Mesendoderm (in vitro differentiated cells): ENCODE measurements at regions not wholly inside any gene's neighbourhood (a gene's known extent, or its start where the extent isn't known, plus 50 kb on each side); places are given as distances from the start of the nearest gene placed in this dataset.

ENCODE experiments used
- DNase-seq: peaks from one replicate; pipeline ENCODE4 v3.0.0; 2013
- H2AK5ac ChIP-seq: 2 replicates; pipeline ENCODE4 v1.6.1; 2013; ENCODE audit warnings: low read length, inconsistent platforms
- H2BK120ac ChIP-seq: 2 replicates; pipeline ENCODE4 v1.6.1; 2013; ENCODE audit warnings: low read depth, mild to moderate bottlenecking, low read length, moderate library complexity, mixed read lengths
- H2BK15ac ChIP-seq: replicated peaks from 2 replicates; pipeline ENCODE4 v1.6.1; 2013; ENCODE audit warnings: low read depth, mild to moderate bottlenecking, moderate library complexity
- H2BK5ac ChIP-seq: 2 replicates; pipeline ENCODE4 v1.6.1; 2013; ENCODE audit warnings: low read length, inconsistent platforms
- H3K18ac ChIP-seq: 2 replicates; pipeline ENCODE4 v1.6.1; 2013; ENCODE audit warnings: mild to moderate bottlenecking, low read length, mixed read lengths
- H3K23ac ChIP-seq: one replicate; pipeline ENCODE4 v1.6.1; 2013; ENCODE audit warnings: low read length
- H3K27ac ChIP-seq: 2 replicates; pipeline ENCODE4 v1.5.1; 2013; ENCODE audit warnings: low read depth, mild to moderate bottlenecking, inconsistent platforms, low read length, moderate library complexity
- H3K27me3 ChIP-seq: 2 replicates; pipeline ENCODE4 v1.6.1; 2013; ENCODE audit warnings: low read length, control low read depth, mild to moderate bottlenecking, inconsistent platforms; ENCODE audit not compliant: insufficient read depth, poor library complexity
- H3K36me3 ChIP-seq: 2 replicates; pipeline ENCODE4 v1.6.1; 2013; ENCODE audit warnings: low read length, inconsistent platforms; ENCODE audit not compliant: control insufficient read depth, insufficient read depth
- H3K4ac ChIP-seq: one replicate; pipeline ENCODE4 v1.6.1; 2013; ENCODE audit warnings: low read depth, mild to moderate bottlenecking, low read length, moderate library complexity
- H3K4me1 ChIP-seq: 2 replicates; pipeline ENCODE4 v1.6.1; 2013; ENCODE audit warnings: low read depth, low read length, inconsistent platforms; ENCODE audit not compliant: control insufficient read depth
- H3K4me2 ChIP-seq: 2 replicates; pipeline ENCODE4 v1.6.1; 2013; ENCODE audit warnings: low read length
- H3K4me3 ChIP-seq: 2 replicates; pipeline ENCODE4 v1.5.1; 2013; ENCODE audit warnings: mild to moderate bottlenecking, low read length
- H3K56ac ChIP-seq: one replicate; pipeline ENCODE4 v1.6.1; 2013; ENCODE audit warnings: low read length
- H3K79me1 ChIP-seq: 2 replicates; pipeline ENCODE4 v1.6.1; 2013; ENCODE audit warnings: low read length, inconsistent platforms
- H3K79me2 ChIP-seq: 2 replicates; pipeline ENCODE4 v1.6.1; 2013; ENCODE audit warnings: mild to moderate bottlenecking, low read length; ENCODE audit not compliant: control insufficient read depth, insufficient read depth
- H3K9ac ChIP-seq: 2 replicates; pipeline ENCODE4 v1.6.1; 2013; ENCODE audit warnings: low read length, inconsistent platforms
- H4K5ac ChIP-seq: one replicate; pipeline ENCODE4 v1.6.1; 2013; ENCODE audit warnings: low read length
- H4K8ac ChIP-seq: one replicate; pipeline ENCODE4 v1.6.1; 2013; ENCODE audit warnings: low read depth, mild to moderate bottlenecking, control low read depth, low read length, moderate library complexity
- WGBS: extraction: QIAGEN DNeasy Blood & Tissue Kit; methylation state at CpG from one replicate; pipeline ENCODE4 v1.1.7; 2013; ENCODE audit warnings: low lambda C conversion rate, missing lambda C conversion rate; ENCODE audit not compliant: insufficient coverage; ENCODE audit errors: extremely low coverage; 5-methylcytosine and 5-hydroxymethylcytosine counted together

DNA sequence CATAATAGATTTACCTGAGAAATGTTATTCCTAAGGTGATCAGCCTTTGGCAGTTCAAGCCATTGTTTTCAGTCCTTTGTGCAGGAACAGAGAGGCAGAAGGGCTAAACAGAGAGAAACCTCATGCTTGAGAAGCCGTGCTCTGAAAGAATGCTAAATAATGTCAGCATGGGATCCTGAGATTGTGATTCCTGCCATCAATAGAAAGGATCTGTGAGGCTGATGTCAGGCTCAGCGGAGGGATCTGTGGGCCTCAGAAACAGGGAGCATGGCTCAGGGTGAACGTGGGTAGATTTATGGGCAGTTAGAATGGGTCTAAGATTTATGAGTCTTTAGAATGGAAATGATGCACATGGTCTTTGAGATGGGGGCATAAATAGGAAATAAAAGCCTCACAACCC, 439.2 kb upstream of the IGFBP3 start:
- Histone ChIP-seq H3K27ac (no peak overlapping the region), H3K4me1 (no peaks in the 10 kb centered on the region), H2AK5ac (no peak overlapping the region), H4K5ac (no peak overlapping the region), H2BK120ac (no peak overlapping the region), H3K23ac (no peak overlapping the region), H3K79me1 (no peaks in the 10 kb centered on the region), H4K8ac (no peak overlapping the region), H2BK15ac (no peak overlapping the region), H3K9ac (no peak overlapping the region), H3K18ac (no peak overlapping the region), H3K4me2 (no peak overlapping the region), H2BK5ac (no peak overlapping the region), H3K36me3 (no peaks in the 10 kb centered on the region), H3K79me2 (no peaks in the 10 kb centered on the region), H3K4ac (no peak overlapping the region), H3K56ac (no peak overlapping the region), H3K4me3 (no peak overlapping the region), H3K27me3 (no peaks in the 10 kb centered on the region)
- DNase-seq, result no peak
- WGBS, result no CpG with 5 or more reads among the region's 3 CpGs

DNA sequence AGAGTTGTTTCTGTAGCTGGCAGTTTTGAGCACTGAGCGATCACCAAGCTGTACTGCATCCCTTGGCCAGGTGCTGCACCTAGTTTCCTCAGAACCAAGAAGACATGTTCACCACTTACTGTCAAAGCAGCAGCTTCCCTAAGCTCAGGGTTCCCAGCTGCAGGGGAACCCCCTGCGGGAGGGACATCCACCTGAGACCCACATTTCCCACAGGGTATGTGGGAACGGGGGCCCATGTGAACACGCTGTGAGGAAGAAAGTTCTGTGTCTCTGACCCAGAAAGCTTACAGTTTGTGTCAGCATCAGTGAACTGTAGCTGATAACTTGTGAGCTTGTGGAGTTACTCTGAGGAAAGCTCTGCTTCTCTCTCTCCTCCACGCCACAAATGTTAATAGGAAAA, 436.8 kb upstream of the IGFBP3 start:
- no peaks in the 10 kb centered on the region for H3K36me3 ChIP-seq
- H3K23ac ChIP-seq, result no peak overlapping the region
- H2AK5ac ChIP-seq, result no peak overlapping the region
- no peak overlapping the region for H3K18ac ChIP-seq
- no peak overlapping the region for H2BK5ac ChIP-seq
- no peak overlapping the region for H3K56ac ChIP-seq
- H3K79me2 ChIP-seq, result no peaks in the 10 kb centered on the region
- no peak overlapping the region for H4K8ac ChIP-seq
- no peak overlapping the region for H3K9ac ChIP-seq
- no peak for DNase-seq
- H3K27ac ChIP-seq, result no peak overlapping the region
- H3K27me3 ChIP-seq, result no peaks in the 10 kb centered on the region
- no peak overlapping the region for H2BK120ac ChIP-seq
- no peak overlapping the region for H2BK15ac ChIP-seq
- no peak overlapping the region for H4K5ac ChIP-seq
- H3K4me1 ChIP-seq, result no peaks in the 10 kb centered on the region
- H3K79me1 ChIP-seq, result no peaks in the 10 kb centered on the region
- H3K4me3 ChIP-seq, result no peak overlapping the region
- no peak overlapping the region for H3K4me2 ChIP-seq
- WGBS, result no CpG with 5 or more reads among the region's 5 CpGs
- no peak overlapping the region for H3K4ac ChIP-seq

DNA sequence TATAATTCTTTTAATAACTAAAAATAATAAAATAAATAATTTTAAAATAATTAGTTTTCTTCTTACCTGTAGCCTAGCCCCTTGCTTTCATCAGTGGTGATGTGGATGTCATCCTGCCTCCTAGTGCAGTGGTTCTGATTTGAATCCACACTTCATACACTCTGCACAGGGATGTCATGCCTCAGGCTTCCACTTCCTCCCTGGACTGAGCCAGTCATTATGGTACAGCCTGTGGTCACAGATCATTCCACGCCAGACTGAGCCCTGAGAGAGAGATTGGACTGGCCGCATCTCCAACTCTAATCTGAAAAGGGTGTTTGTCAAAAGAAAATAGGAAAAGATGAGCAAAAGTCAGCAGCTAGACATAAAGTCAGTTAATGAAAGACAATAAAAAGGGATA, 436.2 kb upstream of the IGFBP3 start:
- Histone ChIP-seq H2AK5ac (no peak overlapping the region), H2BK120ac (no peak overlapping the region), H4K8ac (no peak overlapping the region), H3K4me3 (no peak overlapping the region), H4K5ac (no peak overlapping the region), H3K56ac (no peak overlapping the region), H3K4me1 (no peaks in the 10 kb centered on the region), H3K4ac (no peak overlapping the region), H3K23ac (no peak overlapping the region), H3K27me3 (no peaks in the 10 kb centered on the region), H3K79me2 (no peaks in the 10 kb centered on the region), H3K4me2 (no peak overlapping the region), H3K79me1 (no peaks in the 10 kb centered on the region), H3K9ac (no peak overlapping the region), H2BK5ac (no peak overlapping the region), H3K36me3 (no peaks in the 10 kb centered on the region), H3K18ac (no peak overlapping the region), H3K27ac (no peak overlapping the region), H2BK15ac (no peak overlapping the region)
- no peak for DNase-seq
- WGBS, result no CpG with 5 or more reads among the region's 2 CpGs

DNA sequence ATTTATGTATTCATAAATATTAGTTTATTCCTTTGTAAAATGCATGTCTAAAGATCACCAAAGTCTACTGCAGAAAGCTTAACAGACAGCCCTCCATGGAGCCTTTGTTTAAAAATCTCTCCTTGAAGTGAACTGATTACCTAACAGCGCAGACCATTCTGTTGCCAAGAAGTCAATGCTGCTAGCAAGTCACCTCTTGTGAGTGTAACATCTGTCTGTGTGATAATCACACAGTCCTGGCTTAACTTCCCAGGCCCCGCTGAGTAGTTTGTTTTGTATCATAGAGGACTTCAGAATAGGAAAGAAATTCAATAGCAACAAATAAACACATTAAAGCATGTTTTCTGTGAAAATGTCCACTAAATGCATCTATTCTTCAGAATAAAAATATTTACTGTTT, 435.3 kb upstream of the IGFBP3 start:
- Histone ChIP-seq H3K4me2 (no peak overlapping the region), H3K9ac (no peak overlapping the region), H3K4me1 (no peaks in the 10 kb centered on the region), H2AK5ac (no peak overlapping the region), H4K5ac (no peak overlapping the region), H3K4ac (no peak overlapping the region), H3K27ac (no peak overlapping the region), H3K23ac (no peak overlapping the region), H4K8ac (no peak overlapping the region), H2BK5ac (no peak overlapping the region), H2BK120ac (no peak overlapping the region), H3K4me3 (no peak overlapping the region), H3K27me3 (no peaks in the 10 kb centered on the region), H3K79me1 (no peaks in the 10 kb centered on the region), H3K79me2 (no peaks in the 10 kb centered on the region), H3K56ac (no peak overlapping the region), H2BK15ac (no peak overlapping the region), H3K18ac (no peak overlapping the region), H3K36me3 (no peaks in the 10 kb centered on the region)
- DNase-seq, result no peak
- whole genome bisulfite sequencing, result no CpG with 5 or more reads among the region's 2 CpGs

DNA sequence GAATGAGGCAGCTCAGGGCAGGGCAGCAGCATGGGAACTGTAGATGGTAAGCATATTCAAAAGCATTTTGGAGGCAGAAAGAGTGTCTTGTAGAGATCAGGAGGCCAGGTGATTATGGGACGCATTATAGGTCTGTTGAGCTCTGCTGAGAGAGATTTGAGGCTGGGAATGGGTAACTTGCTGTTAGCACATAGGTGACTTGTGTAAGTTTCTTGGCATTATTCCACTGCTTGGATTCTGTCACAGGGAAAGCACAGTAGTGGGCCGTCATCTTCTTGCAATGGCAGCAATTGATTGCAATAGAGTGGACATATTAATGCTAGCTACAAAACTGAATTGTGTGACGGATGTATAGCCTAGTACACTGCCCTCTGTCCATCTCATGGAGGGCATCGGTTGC, 434.3 kb upstream of the IGFBP3 start:
- Histone ChIP-seq H4K8ac (no peak overlapping the region), H3K36me3 (no peaks in the 10 kb centered on the region), H3K4ac (no peak overlapping the region), H3K18ac (no peak overlapping the region), H3K4me2 (no peak overlapping the region), H2AK5ac (no peak overlapping the region), H4K5ac (no peak overlapping the region), H2BK15ac (no peak overlapping the region), H3K79me1 (no peaks in the 10 kb centered on the region), H3K4me3 (no peak overlapping the region), H3K79me2 (no peaks in the 10 kb centered on the region), H3K9ac (no peak overlapping the region), H3K56ac (no peak overlapping the region), H3K27ac (no peak overlapping the region), H3K4me1 (no peaks in the 10 kb centered on the region), H3K27me3 (no peaks in the 10 kb centered on the region), H2BK5ac (no peak overlapping the region), H2BK120ac (no peak overlapping the region), H3K23ac (no peak overlapping the region)
- WGBS, result no CpG with 5 or more reads among the region's 4 CpGs
- no peak for DNase-seq

DNA sequence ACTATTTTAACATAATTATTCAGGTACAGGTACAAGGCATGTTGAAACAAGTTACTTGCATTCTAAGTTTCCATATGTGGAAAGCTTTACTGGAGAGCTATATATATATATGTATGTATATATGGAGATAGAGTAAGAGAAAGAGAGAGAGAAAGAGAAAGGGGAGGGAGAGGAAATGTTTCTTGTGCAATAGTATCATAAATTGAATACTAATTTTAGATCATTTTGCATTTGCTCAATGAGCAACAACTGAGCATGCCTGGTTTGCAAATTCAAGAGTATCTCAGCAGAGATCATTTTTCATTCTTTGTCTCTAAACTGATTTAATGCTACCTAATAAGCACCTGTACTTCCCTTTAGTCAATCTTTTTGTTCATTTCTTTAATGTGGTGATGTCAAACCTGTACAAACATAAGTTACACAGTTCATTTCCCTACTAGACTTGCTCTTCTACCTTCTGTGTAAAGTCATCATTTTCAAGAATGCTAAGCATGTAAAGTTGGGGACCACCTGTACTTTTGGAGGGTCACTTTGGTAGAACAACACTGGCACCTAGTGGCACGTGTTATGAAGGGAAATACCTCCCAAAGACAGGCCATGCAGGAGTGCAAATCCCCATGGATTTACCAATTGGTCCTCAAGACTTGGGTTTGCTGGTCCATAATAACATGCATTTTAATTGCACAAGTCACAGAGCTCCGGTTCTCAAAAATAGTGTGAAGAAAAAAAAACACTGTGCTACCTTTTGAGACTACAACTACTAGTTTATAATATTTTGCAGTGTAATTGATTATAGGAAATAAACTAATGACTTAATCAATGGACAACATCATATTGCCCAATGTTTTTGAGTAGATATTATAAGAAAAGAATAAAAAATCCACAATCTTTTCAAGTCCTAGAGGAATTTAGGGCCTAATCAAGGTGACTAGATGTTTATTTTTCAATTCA, 431.2 kb upstream of the IGFBP3 start:
- no peaks in the 10 kb centered on the region for H3K79me2 ChIP-seq
- H4K5ac ChIP-seq, result no peak overlapping the region
- no peak overlapping the region for H2BK15ac ChIP-seq
- H3K27me3 ChIP-seq, result no peaks in the 10 kb centered on the region
- DNase-seq, result peak; percentile 81
- no peak overlapping the region for H3K9ac ChIP-seq
- H3K23ac ChIP-seq, result no peak overlapping the region
- H3K4ac ChIP-seq, result no peak overlapping the region
- no peak overlapping the region for H2BK5ac ChIP-seq
- no peak overlapping the region for H3K27ac ChIP-seq
- H2BK120ac ChIP-seq, result no peak overlapping the region
- no peak overlapping the region for H3K56ac ChIP-seq
- no peak overlapping the region for H3K4me2 ChIP-seq
- no peak overlapping the region for H2AK5ac ChIP-seq
- H3K36me3 ChIP-seq, result no peaks in the 10 kb centered on the region
- no peak overlapping the region for H4K8ac ChIP-seq
- H3K18ac ChIP-seq, result no peak overlapping the region
- no peaks in the 10 kb centered on the region for H3K79me1 ChIP-seq
- WGBS, result no CpG with 5 or more reads among the region's 2 CpGs
- no peak overlapping the region for H3K4me3 ChIP-seq
- no peaks in the 10 kb centered on the region for H3K4me1 ChIP-seq
